ENCODE measurements at regions not wholly inside any gene's neighbourhood (a gene's known extent, or its start where the extent isn't known, plus 50 kb on each side); places are given as distances from the start of the nearest gene placed in this dataset.

- Histone ChIP-seq H3K14ac (replicated peaks; ENCODE audit: low read depth, low read length) (no peak overlapping the region), H4K20me1 (ENCODE audit: insufficient read depth, low read length) (no peaks in the 10 kb centered on the region), H3K36me3 (ENCODE audit: control insufficient read depth, insufficient read depth, low read length) (no peaks in the 10 kb centered on the region), H3K27me3 (ENCODE audit: control insufficient read depth, insufficient read depth, low read length) (no peaks in the 10 kb centered on the region; the same call in none of the 2 replicates), H3K4me1 (ENCODE audit: control insufficient read depth, insufficient read depth, low read length) (peaks cover 2% of the 10 kb centered on the region; the same call in 1 of the 2 replicates), H3K27ac (ENCODE audit: insufficient read depth, low read length) (no peak overlapping the region), H3K9ac (ENCODE audit: low read depth, low read length) (no peak overlapping the region), H2BK120ac (ENCODE audit: low read depth, low read length) (no peak overlapping the region), H3K4me3 (ENCODE audit: insufficient read depth, low read depth, low read length) (no peak overlapping the region), H4K5ac (ENCODE audit: low read depth, low read length) (no peak overlapping the region), H4K91ac (ENCODE audit: insufficient read depth, low read depth, low read length) (no peak overlapping the region), H2AFZ (replicated peaks; ENCODE audit: low read length, poor library complexity) (no peak overlapping the region), H3K18ac (ENCODE audit: low read depth, low read length) (no peak overlapping the region), H2AK5ac (ENCODE audit: low read depth, low read length) (no peak overlapping the region), H3K4me2 (ENCODE audit: low read depth, low read length) (no peak overlapping the region), H2BK15ac (ENCODE audit: low read depth, low read length) (no peak overlapping the region), H3K9me1 (ENCODE audit: insufficient read depth, low read length) (no peaks in the 10 kb centered on the region), H2BK20ac (ENCODE audit: low read depth, low read length) (no peak overlapping the region), H2BK5ac (ENCODE audit: low read depth, low read length, poor library complexity, severe bottlenecking) (no peak overlapping the region), H3K4ac (ENCODE audit: low read depth, low read length) (no peak overlapping the region), H3K9me3 (ENCODE audit: control insufficient read depth, insufficient read depth, low read length) (no peaks in the 10 kb centered on the region), H3K23ac (ENCODE audit: low read depth, low read length) (no peak overlapping the region), H3K79me1 (ENCODE audit: low read depth in 1 of 2, low read length in 2 of 2) (no peaks in the 10 kb centered on the region), H4K8ac (ENCODE audit: low read depth in 2 of 2, low read length in 2 of 2) (no peak overlapping the region), H3K56ac (ENCODE audit: extremely low read depth, insufficient read depth, low read length) (no peak overlapping the region), H2AK9ac (replicated peaks; ENCODE audit: low read depth, low read length, poor library complexity) (no peak overlapping the region)
- no CpG with 5 or more reads among the region's 2 CpGs for WGBS, 2 experiments (ENCODE audit: extremely low coverage in 2 of 2, insufficient read length in 1 of 2)
- no TSS peak for BruUV-seq (replicated peaks)
- in situ Hi-C loops (cut with MboI; ENCODE audit: low sequenced_read_pairs) = no loop called here
- TF ChIP-seq USF2 (IDR thresholded peaks at IDR 0.05; ENCODE audit: low read depth, low read length) (no peak), BHLHE40 (IDR thresholded peaks at IDR 0.05; ENCODE audit: low read depth, low read length) (no peak), SMC3 (IDR thresholded peaks at IDR 0.05; ENCODE audit: low read depth, low read length) (no peak), MAFK (IDR thresholded peaks at IDR 0.05; ENCODE audit: low read depth, low read length) (no peak), CEBPB (IDR thresholded peaks at IDR 0.05; ENCODE audit: low read depth, low read length) (no peak)
- CTCF ChIA-PET = no interaction called here
- dilution Hi-C loops (cut with HindIII; ENCODE audit: low sequenced_read_pairs, unreplicated experiment) = no loop called here
- intact Hi-C loops (cut with micrococcal nuclease) = no loop called here
- DNase-seq (no peak), ATAC-seq (ENCODE audit: low read depth) (no peak)
- POLR2A ChIA-PET (ENCODE audit: unreplicated experiment) = no interaction called here
Observed at GRCh38 chr3:160622263-160623045, 54.5 kb upstream of the ARL14 start.
